Ovary (tissue), 3 donors: ENCODE measurements at regions not wholly inside any gene's neighbourhood (a gene's known extent, or its start where the extent isn't known, plus 50 kb on each side); places are given as distances from the start of the nearest gene placed in this dataset.

Source experiments
- EP300 ChIP-seq: sonication (generic); formaldehyde crosslinking; IDR thresholded peaks from one replicate; pipeline ENCODE4 v1.6.1; 2017; ENCODE audit warnings: antibody characterized with exemption
- POLR2A ChIP-seq: fragments of 450-650 bp; IDR thresholded peaks from one replicate; pipeline ENCODE4 v1.6.1; 2017; ENCODE audit warnings: antibody characterized with exemption, mild to moderate bottlenecking, moderate library complexity
- TF ChIP-seq, protein P1 (sequence below), 3 donors: fragments of 450-650 bp in 2 of 3; fragments of 200-600 bp in 1 of 3; IDR thresholded peaks; one replicate each; pipeline versions ENCODE4 v1.5.1 to v1.8.0; 2016 to 2022; ENCODE audit warnings: antibody characterized with exemption in 3 of 3, mild to moderate bottlenecking in 1 of 3
- donor health status: DM: no; HTN: no; CAD: no.

DNA sequence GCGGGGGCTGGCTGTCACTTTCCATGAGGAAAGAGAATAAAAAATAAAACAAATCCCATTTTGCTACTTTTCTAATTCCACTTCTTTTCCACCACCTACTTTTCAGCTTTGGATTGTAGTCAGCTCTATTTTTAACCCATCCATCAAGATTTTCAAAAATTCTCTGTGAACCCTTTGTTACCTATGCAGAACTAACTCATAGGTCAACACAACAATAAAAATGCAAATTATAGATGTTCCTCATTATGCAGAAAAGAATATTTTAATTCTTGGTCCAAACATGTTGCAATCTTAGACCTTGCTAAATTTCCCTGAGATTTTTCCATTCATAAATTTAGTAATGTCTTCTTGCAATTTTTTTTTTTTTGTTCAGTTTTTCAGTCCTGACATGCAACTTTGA is 454.5 kb downstream of the ADAMTS20 start:
- TF ChIP-seq EP300 (no peak), POLR2A (no peak)
- TF ChIP-seq, protein P1, sequence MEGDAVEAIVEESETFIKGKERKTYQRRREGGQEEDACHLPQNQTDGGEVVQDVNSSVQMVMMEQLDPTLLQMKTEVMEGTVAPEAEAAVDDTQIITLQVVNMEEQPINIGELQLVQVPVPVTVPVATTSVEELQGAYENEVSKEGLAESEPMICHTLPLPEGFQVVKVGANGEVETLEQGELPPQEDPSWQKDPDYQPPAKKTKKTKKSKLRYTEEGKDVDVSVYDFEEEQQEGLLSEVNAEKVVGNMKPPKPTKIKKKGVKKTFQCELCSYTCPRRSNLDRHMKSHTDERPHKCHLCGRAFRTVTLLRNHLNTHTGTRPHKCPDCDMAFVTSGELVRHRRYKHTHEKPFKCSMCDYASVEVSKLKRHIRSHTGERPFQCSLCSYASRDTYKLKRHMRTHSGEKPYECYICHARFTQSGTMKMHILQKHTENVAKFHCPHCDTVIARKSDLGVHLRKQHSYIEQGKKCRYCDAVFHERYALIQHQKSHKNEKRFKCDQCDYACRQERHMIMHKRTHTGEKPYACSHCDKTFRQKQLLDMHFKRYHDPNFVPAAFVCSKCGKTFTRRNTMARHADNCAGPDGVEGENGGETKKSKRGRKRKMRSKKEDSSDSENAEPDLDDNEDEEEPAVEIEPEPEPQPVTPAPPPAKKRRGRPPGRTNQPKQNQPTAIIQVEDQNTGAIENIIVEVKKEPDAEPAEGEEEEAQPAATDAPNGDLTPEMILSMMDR (IDR thresholded peaks at IDR 0.05), result no peak
